ENCODE measurements at regions not wholly inside any gene's neighbourhood (a gene's known extent, or its start where the extent isn't known, plus 50 kb on each side); places are given as distances from the start of the nearest gene placed in this dataset.
A peak's percentile ranks its signal among the peaks of the same experiment; 100 is the strongest.

GRCh38 chr5:103461243-103461642 is 101.3 kb downstream of the NUDT12 start:
- no peak for DNase-seq

- no peak for DNase-seq
These were observed 104.0 kb downstream of the NUDT12 start for GRCh38 chr5:103458497-103459040.

GRCh38 chr5:103456476-103456875 is 106.1 kb downstream of the NUDT12 start:
- DNase-seq, result no peak

- no peak for DNase-seq
These were observed 106.8 kb downstream of the NUDT12 start for GRCh38 chr5:103455796-103456195.

- DNase-seq, result peak; percentile 32
These were observed 107.8 kb downstream of the NUDT12 start for GRCh38 chr5:103454770-103455169.

- peak; percentile 24 for DNase-seq
These were observed 109.9 kb downstream of the NUDT12 start for GRCh38 chr5:103452666-103453065.

- DNase-seq, result no peak
These were observed 110.5 kb downstream of the NUDT12 start for GRCh38 chr5:103452089-103452488.

- DNase-seq, result no peak
These were observed 111.3 kb downstream of the NUDT12 start for GRCh38 chr5:103451261-103451660.

GRCh38 chr5:103450333-103451061 is 112.1 kb downstream of the NUDT12 start:
- DNase-seq, result no peak

GRCh38 chr5:103446813-103447212 is 115.8 kb downstream of the NUDT12 start:
- DNase-seq, result no peak

GRCh38 chr5:103445426-103446035 is 117.1 kb downstream of the NUDT12 start:
- no peak for DNase-seq

- no peak for DNase-seq
These were observed 118.1 kb downstream of the NUDT12 start for GRCh38 chr5:103444333-103445038.

- no peak for DNase-seq
These were observed 119.8 kb downstream of the NUDT12 start for GRCh38 chr5:103442750-103443149.

GRCh38 chr5:103441523-103441922 is 121.1 kb downstream of the NUDT12 start:
- DNase-seq, result no peak

- no peak for DNase-seq
These were observed 123.6 kb downstream of the NUDT12 start for GRCh38 chr5:103439007-103439406.

GRCh38 chr5:103436656-103437055 is 125.9 kb downstream of the NUDT12 start:
- no peak for DNase-seq

GRCh38 chr5:103436112-103436511 is 126.5 kb downstream of the NUDT12 start:
- DNase-seq, result no peak

- DNase-seq, result no peak
These were observed 127.3 kb downstream of the NUDT12 start for GRCh38 chr5:103435136-103435889.

GRCh38 chr5:103434057-103434456 is 128.5 kb downstream of the NUDT12 start:
- DNase-seq, result no peak

GRCh38 chr5:103433211-103433610 is 129.4 kb downstream of the NUDT12 start:
- DNase-seq, result no peak

GRCh38 chr5:103428923-103429322 is 133.7 kb downstream of the NUDT12 start:
- DNase-seq, result no peak

GRCh38 chr5:103428411-103428871 is 134.1 kb downstream of the NUDT12 start:
- DNase-seq, result no peak

GRCh38 chr5:103427326-103427725 is 135.3 kb downstream of the NUDT12 start:
- no peak for DNase-seq

Data from dermis blood vessel endothelial cell (primary cell).